WTC11 (cell line): ENCODE measurements at regions not wholly inside any gene's neighbourhood (a gene's known extent, or its start where the extent isn't known, plus 50 kb on each side); places are given as distances from the start of the nearest gene placed in this dataset.

ENCODE experiments used
- ATAC-seq: fragments of 200-7000 bp; cut with Tn5 transposase; 2 replicates; pipeline ENCODE4 v1.10.0; 2021; ENCODE audit warnings: mild to moderate bottlenecking, moderate library complexity
- CTCF ChIA-PET: fragments of 300-600 bp; sonication (Branson Sonifier 250); formaldehyde crosslinking; loops from one replicate; lab custom pipeline; 2021; ENCODE audit warnings: antibody characterized with exemption; lab: Charles Lee
- POLR2A ChIA-PET: fragments of 350-600 bp; sonication (Branson Sonifier 250); formaldehyde crosslinking; loops from one replicate; lab custom pipeline; 2021; ENCODE audit warnings: antibody characterized with exemption; lab: Charles Lee
- DNase-seq: peaks from one replicate; pipeline ENCODE4 v3.0.0; 2021; ENCODE audit warnings: low spot score
- H3K27ac Mint-ChIP-seq: 2 replicates; pipeline ENCODE4 v1.8.0; 2021; ENCODE audit warnings: mixed read lengths
- H3K27me3 Mint-ChIP-seq: 2 replicates; pipeline ENCODE4 v1.8.0; 2021; ENCODE audit warnings: low read depth, mild to moderate bottlenecking, moderate library complexity, mixed read lengths
- H3K36me3 Mint-ChIP-seq: 2 replicates; pipeline ENCODE4 v1.8.0; 2021; ENCODE audit warnings: mixed read lengths
- H3K4me1 Mint-ChIP-seq: 2 replicates; pipeline ENCODE4 v1.8.0; 2022; ENCODE audit warnings: mixed read lengths
- H3K4me3 Mint-ChIP-seq: 2 replicates; pipeline ENCODE4 v1.8.0; 2021; ENCODE audit warnings: mild to moderate bottlenecking, moderate library complexity, mixed read lengths
- H3K9me3 Mint-ChIP-seq: 2 replicates; pipeline ENCODE4 v1.8.0; 2021; ENCODE audit warnings: mixed read lengths
- CREB1 ChIP-seq: sonication (generic); formaldehyde crosslinking; IDR thresholded peaks from 2 replicates; pipeline ENCODE4 v1.8.0; 2023; ENCODE audit warnings: mild to moderate bottlenecking, missing genetic modification reagents
- ELF4 ChIP-seq: sonication (generic); formaldehyde crosslinking; IDR thresholded peaks from 2 replicates; pipeline ENCODE4 v1.8.1; 2022; ENCODE audit warnings: low read depth, mild to moderate bottlenecking, moderate library complexity, missing genetic modification reagents
- EMX1 ChIP-seq: fragments of 250-450 bp; sonication (Bioruptor Pico); IDR thresholded peaks from 2 replicates; pipeline ENCODE4 v1.8.0; 2021; ENCODE audit warnings: mild to moderate bottlenecking
- ETV6 ChIP-seq: sonication (generic); formaldehyde crosslinking; IDR thresholded peaks from 2 replicates; pipeline ENCODE4 v1.8.1; 2022; ENCODE audit warnings: mild to moderate bottlenecking, missing genetic modification reagents
- GTF2I ChIP-seq: fragments of 250-450 bp; sonication (Bioruptor Pico); conservative IDR thresholded peaks from 2 replicates; pipeline ENCODE4 v1.4.0; 2021; ENCODE audit warnings: mild to moderate bottlenecking
- KAT7 ChIP-seq: sonication (generic); formaldehyde crosslinking; IDR thresholded peaks from 2 replicates; pipeline ENCODE4 v1.8.1; 2023; ENCODE audit warnings: missing genetic modification reagents, mild to moderate bottlenecking, borderline replicate concordance
- NR1H2 ChIP-seq: sonication (generic); formaldehyde crosslinking; IDR thresholded peaks from 2 replicates; pipeline ENCODE4 v1.9.0; 2021; ENCODE audit warnings: mild to moderate bottlenecking, moderate library complexity, missing genetic modification reagents
- NR3C1 ChIP-seq: sonication (generic); formaldehyde crosslinking; conservative IDR thresholded peaks from 2 replicates; pipeline ENCODE4 v1.8.1; 2023; ENCODE audit warnings: low read depth, mild to moderate bottlenecking, missing genetic modification reagents
- OVOL2 ChIP-seq: fragments of 250-450 bp; sonication (Bioruptor Pico); IDR thresholded peaks from 2 replicates; pipeline ENCODE4 v1.9.0; 2021; ENCODE audit warnings: mild to moderate bottlenecking, borderline replicate concordance
- RORB ChIP-seq: fragments of 250-450 bp; sonication (Bioruptor Pico); IDR thresholded peaks from 2 replicates; pipeline ENCODE4 v1.9.0; 2021; ENCODE audit warnings: mild to moderate bottlenecking
- SMAD4 ChIP-seq: sonication (generic); formaldehyde crosslinking; IDR thresholded peaks from 2 replicates; pipeline ENCODE4 v1.8.0; 2022; ENCODE audit warnings: mild to moderate bottlenecking, missing genetic modification reagents
- SOX15 ChIP-seq: fragments of 250-450 bp; sonication (Bioruptor Pico); IDR thresholded peaks from 2 replicates; pipeline ENCODE4 v1.9.0; 2021; ENCODE audit warnings: mild to moderate bottlenecking
- SP1 ChIP-seq: sonication (generic); formaldehyde crosslinking; conservative IDR thresholded peaks from 2 replicates; pipeline ENCODE4 v1.8.1; 2022; ENCODE audit warnings: missing genetic modification reagents
- TCF7 ChIP-seq: sonication (generic); formaldehyde crosslinking; IDR thresholded peaks from 2 replicates; pipeline ENCODE4 v1.8.0; 2022; ENCODE audit warnings: mild to moderate bottlenecking, low read depth, missing genetic modification reagents, moderate library complexity
- ZBTB21 ChIP-seq: sonication (generic); formaldehyde crosslinking; IDR thresholded peaks from 2 replicates; pipeline ENCODE4 v1.8.1; 2023; ENCODE audit warnings: mild to moderate bottlenecking, missing genetic modification reagents, borderline replicate concordance
- ZNF138 ChIP-seq: sonication (generic); formaldehyde crosslinking; conservative IDR thresholded peaks from 2 replicates; pipeline ENCODE4 v1.8.1; 2022; ENCODE audit warnings: mild to moderate bottlenecking, moderate library complexity, missing genetic modification reagents
- ZNF317 ChIP-seq: sonication (generic); formaldehyde crosslinking; IDR thresholded peaks from 2 replicates; pipeline ENCODE4 v1.8.1; 2023; ENCODE audit warnings: low read depth, mild to moderate bottlenecking, moderate library complexity, missing genetic modification reagents, borderline replicate concordance
- TF ChIP-seq, protein P1 (sequence below): sonication (generic); formaldehyde crosslinking; IDR thresholded peaks from 2 replicates; pipeline ENCODE4 v1.8.1; 2023; ENCODE audit warnings: mild to moderate bottlenecking, moderate library complexity, missing genetic modification reagents
- TF ChIP-seq, protein P2 (sequence below): sonication (generic); formaldehyde crosslinking; IDR thresholded peaks from 2 replicates; pipeline ENCODE4 v1.8.0; 2023; ENCODE audit warnings: mild to moderate bottlenecking, missing genetic modification reagents
- TF ChIP-seq, protein P3 (sequence below): sonication (generic); formaldehyde crosslinking; IDR thresholded peaks from 2 replicates; pipeline ENCODE4 v1.8.1; 2022; ENCODE audit warnings: missing genetic modification reagents, borderline replicate concordance
- TF ChIP-seq, protein P4 (sequence below): fragments of 250-450 bp; sonication (Bioruptor Pico); IDR thresholded peaks from 2 replicates; pipeline ENCODE4 v1.9.0; 2021; ENCODE audit warnings: moderate library complexity, mild to moderate bottlenecking, inconsistent platforms, borderline replicate concordance
- TF ChIP-seq, protein P5 (sequence below): fragments of 200-600 bp; IDR thresholded peaks from 2 replicates; pipeline ENCODE4 v1.8.0; 2022; ENCODE audit warnings: antibody characterized with exemption
- TF ChIP-seq, protein P6 (sequence below): sonication (generic); formaldehyde crosslinking; IDR thresholded peaks from 2 replicates; pipeline ENCODE4 v1.8.1; 2022; ENCODE audit warnings: mild to moderate bottlenecking, missing genetic modification reagents, moderate library complexity, borderline replicate concordance

DNA sequence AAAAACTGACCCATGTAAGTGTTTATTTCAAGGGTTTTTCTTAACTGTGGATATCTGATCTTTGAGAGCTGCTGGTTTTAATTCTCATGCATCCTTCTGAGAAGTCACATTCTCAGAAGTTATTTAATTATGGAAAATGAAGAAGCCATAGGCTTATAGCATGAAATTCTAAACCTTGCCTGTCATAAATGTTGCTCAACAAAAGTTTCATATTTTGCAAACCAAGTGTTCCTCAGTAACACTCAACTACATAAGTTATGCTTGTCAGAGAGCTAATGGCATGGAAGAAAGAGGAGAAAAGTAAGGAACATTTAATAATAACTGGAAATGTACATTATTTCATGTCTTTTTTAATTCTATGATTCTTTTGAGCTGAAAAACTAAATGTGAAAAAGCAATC, 78.6 kb upstream of the MPP7 start:
- DNase-seq = no peak
- Mint-ChIP-seq H3K27me3 (no peaks in the 10 kb centered on the region), H3K4me1 (no peaks in the 10 kb centered on the region), H3K4me3 (no peak overlapping the region), H3K27ac (no peak overlapping the region), H3K36me3 (no peaks in the 10 kb centered on the region), H3K9me3 (no peaks in the 10 kb centered on the region)
- TF ChIP-seq ELF4 (CRISPR knock-in tag) = no peak
- no peak for TF ChIP-seq NR1H2
- TF ChIP-seq, protein P1, sequence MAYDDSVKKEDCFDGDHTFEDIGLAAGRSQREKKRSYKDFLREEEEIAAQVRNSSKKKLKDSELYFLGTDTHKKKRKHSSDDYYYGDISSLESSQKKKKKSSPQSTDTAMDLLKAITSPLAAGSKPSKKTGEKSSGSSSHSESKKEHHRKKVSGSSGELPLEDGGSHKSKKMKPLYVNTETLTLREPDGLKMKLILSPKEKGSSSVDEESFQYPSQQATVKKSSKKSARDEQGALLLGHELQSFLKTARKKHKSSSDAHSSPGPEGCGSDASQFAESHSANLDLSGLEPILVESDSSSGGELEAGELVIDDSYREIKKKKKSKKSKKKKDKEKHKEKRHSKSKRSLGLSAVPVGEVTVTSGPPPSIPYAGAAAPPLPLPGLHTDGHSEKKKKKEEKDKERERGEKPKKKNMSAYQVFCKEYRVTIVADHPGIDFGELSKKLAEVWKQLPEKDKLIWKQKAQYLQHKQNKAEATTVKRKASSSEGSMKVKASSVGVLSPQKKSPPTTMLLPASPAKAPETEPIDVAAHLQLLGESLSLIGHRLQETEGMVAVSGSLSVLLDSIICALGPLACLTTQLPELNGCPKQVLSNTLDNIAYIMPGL (CRISPR knock-in tag) = no peak
- TF ChIP-seq, protein P2, sequence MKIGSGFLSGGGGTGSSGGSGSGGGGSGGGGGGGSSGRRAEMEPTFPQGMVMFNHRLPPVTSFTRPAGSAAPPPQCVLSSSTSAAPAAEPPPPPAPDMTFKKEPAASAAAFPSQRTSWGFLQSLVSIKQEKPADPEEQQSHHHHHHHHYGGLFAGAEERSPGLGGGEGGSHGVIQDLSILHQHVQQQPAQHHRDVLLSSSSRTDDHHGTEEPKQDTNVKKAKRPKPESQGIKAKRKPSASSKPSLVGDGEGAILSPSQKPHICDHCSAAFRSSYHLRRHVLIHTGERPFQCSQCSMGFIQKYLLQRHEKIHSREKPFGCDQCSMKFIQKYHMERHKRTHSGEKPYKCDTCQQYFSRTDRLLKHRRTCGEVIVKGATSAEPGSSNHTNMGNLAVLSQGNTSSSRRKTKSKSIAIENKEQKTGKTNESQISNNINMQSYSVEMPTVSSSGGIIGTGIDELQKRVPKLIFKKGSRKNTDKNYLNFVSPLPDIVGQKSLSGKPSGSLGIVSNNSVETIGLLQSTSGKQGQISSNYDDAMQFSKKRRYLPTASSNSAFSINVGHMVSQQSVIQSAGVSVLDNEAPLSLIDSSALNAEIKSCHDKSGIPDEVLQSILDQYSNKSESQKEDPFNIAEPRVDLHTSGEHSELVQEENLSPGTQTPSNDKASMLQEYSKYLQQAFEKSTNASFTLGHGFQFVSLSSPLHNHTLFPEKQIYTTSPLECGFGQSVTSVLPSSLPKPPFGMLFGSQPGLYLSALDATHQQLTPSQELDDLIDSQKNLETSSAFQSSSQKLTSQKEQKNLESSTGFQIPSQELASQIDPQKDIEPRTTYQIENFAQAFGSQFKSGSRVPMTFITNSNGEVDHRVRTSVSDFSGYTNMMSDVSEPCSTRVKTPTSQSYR (CRISPR knock-in tag) = no peak
- TF ChIP-seq TCF7 = no peak
- no peak for TF ChIP-seq OVOL2 (CRISPR knock-in tag)
- TF ChIP-seq, protein P3, sequence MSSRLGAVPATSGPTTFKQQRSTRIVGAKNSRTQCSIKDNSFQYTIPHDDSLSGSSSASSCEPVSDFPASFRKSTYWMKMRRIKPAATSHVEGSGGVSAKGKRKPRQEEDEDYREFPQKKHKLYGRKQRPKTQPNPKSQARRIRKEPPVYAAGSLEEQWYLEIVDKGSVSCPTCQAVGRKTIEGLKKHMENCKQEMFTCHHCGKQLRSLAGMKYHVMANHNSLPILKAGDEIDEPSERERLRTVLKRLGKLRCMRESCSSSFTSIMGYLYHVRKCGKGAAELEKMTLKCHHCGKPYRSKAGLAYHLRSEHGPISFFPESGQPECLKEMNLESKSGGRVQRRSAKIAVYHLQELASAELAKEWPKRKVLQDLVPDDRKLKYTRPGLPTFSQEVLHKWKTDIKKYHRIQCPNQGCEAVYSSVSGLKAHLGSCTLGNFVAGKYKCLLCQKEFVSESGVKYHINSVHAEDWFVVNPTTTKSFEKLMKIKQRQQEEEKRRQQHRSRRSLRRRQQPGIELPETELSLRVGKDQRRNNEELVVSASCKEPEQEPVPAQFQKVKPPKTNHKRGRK = no peak
- TF ChIP-seq ZNF317 (CRISPR knock-in tag) = no peak
- no peak for TF ChIP-seq EMX1
- TF ChIP-seq, protein P4, sequence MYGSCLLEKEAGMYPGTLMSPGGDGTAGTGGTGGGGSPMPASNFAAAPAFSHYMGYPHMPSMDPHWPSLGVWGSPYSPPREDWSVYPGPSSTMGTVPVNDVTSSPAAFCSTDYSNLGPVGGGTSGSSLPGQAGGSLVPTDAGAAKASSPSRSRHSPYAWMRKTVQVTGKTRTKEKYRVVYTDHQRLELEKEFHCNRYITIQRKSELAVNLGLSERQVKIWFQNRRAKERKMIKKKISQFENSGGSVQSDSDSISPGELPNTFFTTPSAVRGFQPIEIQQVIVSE (CRISPR knock-in tag) = no peak
- no peak for TF ChIP-seq ZBTB21 (CRISPR knock-in tag)
- no peak for TF ChIP-seq SMAD4 (CRISPR knock-in tag)
- TF ChIP-seq KAT7 (CRISPR knock-in tag) = no peak
- no peak for TF ChIP-seq ETV6 (CRISPR knock-in tag)
- TF ChIP-seq GTF2I (CRISPR knock-in tag) = no peak
- TF ChIP-seq SOX15 (CRISPR knock-in tag) = no peak
- TF ChIP-seq SP1 (CRISPR knock-in tag) = no peak
- ChIA-PET CTCF (interaction anchor here (1.0 to 4.7 kb wide), 9 partner anchors 12 to 638 kb away, joined by 3 to 22 read pairs (median 6); partner anchors contain the start of gene MPP7), POLR2A (no interaction called here)
- no peak for ATAC-seq

DNA sequence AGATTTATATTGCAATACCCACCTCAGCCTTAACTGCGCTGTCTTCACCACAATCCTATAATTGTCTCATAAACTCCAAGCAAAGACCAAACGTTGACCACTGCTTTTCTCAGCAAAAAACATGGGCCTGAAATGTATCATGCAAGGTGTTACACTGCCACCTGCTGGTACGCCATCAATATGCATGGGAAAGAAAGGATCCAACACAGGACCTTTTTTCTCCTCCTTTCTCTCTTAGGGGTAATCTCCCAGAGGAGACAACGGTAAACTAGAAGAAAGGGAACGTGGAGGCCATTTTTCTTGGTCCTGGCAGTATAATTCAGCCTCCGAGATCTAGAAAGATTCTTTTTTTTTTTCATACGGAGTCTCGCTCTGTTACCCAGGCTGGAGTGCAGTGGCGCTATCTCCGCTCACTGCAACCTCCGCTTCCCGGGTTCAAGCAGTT, 79.1 kb upstream of the MPP7 start:
- ATAC-seq (peak; percentile 95), DNase-seq (peak; percentile 88)
- Mint-ChIP-seq H3K4me3 (peak overlapping the region; percentile 15; the same call in 1 of the 2 replicates), H3K4me1 (no peaks in the 10 kb centered on the region), H3K36me3 (no peaks in the 10 kb centered on the region), H3K9me3 (no peaks in the 10 kb centered on the region), H3K27ac (no peak overlapping the region), H3K27me3 (no peaks in the 10 kb centered on the region)
- TF ChIP-seq, protein P5, sequence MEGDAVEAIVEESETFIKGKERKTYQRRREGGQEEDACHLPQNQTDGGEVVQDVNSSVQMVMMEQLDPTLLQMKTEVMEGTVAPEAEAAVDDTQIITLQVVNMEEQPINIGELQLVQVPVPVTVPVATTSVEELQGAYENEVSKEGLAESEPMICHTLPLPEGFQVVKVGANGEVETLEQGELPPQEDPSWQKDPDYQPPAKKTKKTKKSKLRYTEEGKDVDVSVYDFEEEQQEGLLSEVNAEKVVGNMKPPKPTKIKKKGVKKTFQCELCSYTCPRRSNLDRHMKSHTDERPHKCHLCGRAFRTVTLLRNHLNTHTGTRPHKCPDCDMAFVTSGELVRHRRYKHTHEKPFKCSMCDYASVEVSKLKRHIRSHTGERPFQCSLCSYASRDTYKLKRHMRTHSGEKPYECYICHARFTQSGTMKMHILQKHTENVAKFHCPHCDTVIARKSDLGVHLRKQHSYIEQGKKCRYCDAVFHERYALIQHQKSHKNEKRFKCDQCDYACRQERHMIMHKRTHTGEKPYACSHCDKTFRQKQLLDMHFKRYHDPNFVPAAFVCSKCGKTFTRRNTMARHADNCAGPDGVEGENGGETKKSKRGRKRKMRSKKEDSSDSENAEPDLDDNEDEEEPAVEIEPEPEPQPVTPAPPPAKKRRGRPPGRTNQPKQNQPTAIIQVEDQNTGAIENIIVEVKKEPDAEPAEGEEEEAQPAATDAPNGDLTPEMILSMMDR = peak; percentile 87
- TF ChIP-seq NR3C1 (CRISPR knock-in tag) (no peak), CREB1 (CRISPR knock-in tag) (no peak), RORB (CRISPR knock-in tag) (no peak), ZNF138 (CRISPR knock-in tag) (no peak)
- TF ChIP-seq, protein P6, sequence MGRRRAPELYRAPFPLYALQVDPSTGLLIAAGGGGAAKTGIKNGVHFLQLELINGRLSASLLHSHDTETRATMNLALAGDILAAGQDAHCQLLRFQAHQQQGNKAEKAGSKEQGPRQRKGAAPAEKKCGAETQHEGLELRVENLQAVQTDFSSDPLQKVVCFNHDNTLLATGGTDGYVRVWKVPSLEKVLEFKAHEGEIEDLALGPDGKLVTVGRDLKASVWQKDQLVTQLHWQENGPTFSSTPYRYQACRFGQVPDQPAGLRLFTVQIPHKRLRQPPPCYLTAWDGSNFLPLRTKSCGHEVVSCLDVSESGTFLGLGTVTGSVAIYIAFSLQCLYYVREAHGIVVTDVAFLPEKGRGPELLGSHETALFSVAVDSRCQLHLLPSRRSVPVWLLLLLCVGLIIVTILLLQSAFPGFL = no peak
- POLR2A ChIA-PET = no interaction called here
- CTCF ChIA-PET = interaction anchor here (1.0 to 4.7 kb wide), 10 partner anchors 12 to 638 kb away, joined by 3 to 22 read pairs (median 6); partner anchors contain the start of gene MPP7
